Astrocyte of the cerebellum (primary cell): ENCODE measurements at regions not wholly inside any gene's neighbourhood (a gene's known extent, or its start where the extent isn't known, plus 50 kb on each side); places are given as distances from the start of the nearest gene placed in this dataset.

ENCODE experiments used
- DNase-seq: peaks from one replicate; pipeline ENCODE4 v3.0.0-alpha.2; 2011; ENCODE audit warnings: low read depth
- H3K4me3 ChIP-seq: 2 replicates; pipeline ENCODE4 v1.5.1; 2011; ENCODE audit warnings: mild to moderate bottlenecking, low read depth, low read length, moderate library complexity
- CTCF ChIP-seq: IDR thresholded peaks from 2 replicates; pipeline ENCODE4 v1.5.1; 2012; ENCODE audit warnings: low read length, low read depth, moderate library complexity, mild to moderate bottlenecking; ENCODE audit errors: missing control alignments
- in situ Hi-C: cut with HindIII; loops from 2 replicates; pipeline ENCODE4 v1.10.0; 2017; ENCODE audit warnings: low sequenced_read_pairs

- H3K4me3 ChIP-seq = no peak overlapping the region
- no peak for TF ChIP-seq CTCF
- in situ Hi-C loops = no loop called here
- DNase-seq = peak; percentile 12
These were observed 1511.0 kb downstream of the ARAP2 start for GRCh38 chr4:34733185-34733941.

- TF ChIP-seq CTCF = no peak
- H3K4me3 ChIP-seq = no peak overlapping the region
- no peak for DNase-seq
- in situ Hi-C loops = no loop called here
These were observed 1477.4 kb downstream of the ARAP2 start for GRCh38 chr4:34766935-34767334.

GRCh38 chr4:34767407-34767806 is 1476.9 kb downstream of the ARAP2 start:
- no peak for TF ChIP-seq CTCF
- DNase-seq = no peak
- no peak overlapping the region for H3K4me3 ChIP-seq
- in situ Hi-C loops = no loop called here

- H3K4me3 ChIP-seq = no peak overlapping the region
- no peak for DNase-seq
- no peak for TF ChIP-seq CTCF
- in situ Hi-C loops = no loop called here
These were observed 1472.7 kb downstream of the ARAP2 start for GRCh38 chr4:34771632-34772031.

GRCh38 chr4:34790131-34790530 is 1454.2 kb downstream of the ARAP2 start:
- no peak for DNase-seq
- no peak overlapping the region for H3K4me3 ChIP-seq
- no peak for TF ChIP-seq CTCF
- in situ Hi-C loops = no loop called here

GRCh38 chr4:34791209-34791608 is 1453.1 kb downstream of the ARAP2 start:
- no peak overlapping the region for H3K4me3 ChIP-seq
- in situ Hi-C loops = no loop called here
- no peak for TF ChIP-seq CTCF
- DNase-seq = no peak

GRCh38 chr4:34800953-34801352 is 1443.4 kb downstream of the ARAP2 start:
- in situ Hi-C loops = no loop called here

More at GRCh38 chr4:34800953-34801352, 1443.4 kb downstream of the ARAP2 start:
- DNase-seq = no peak
- H3K4me3 ChIP-seq = no peak overlapping the region
- TF ChIP-seq CTCF = no peak
